CD4-positive, alpha-beta T cell treated with Interleukin-15 for 1 hour (primary cell): ENCODE measurements at regions not wholly inside any gene's neighbourhood (a gene's known extent, or its start where the extent isn't known, plus 50 kb on each side); places are given as distances from the start of the nearest gene placed in this dataset.
"Not testable (repeated sequence)": the region's sequence is repeated elsewhere in the genome, so short reads cannot be mapped to it uniquely, and the experiment has no call there.

Experiments used
- DNase-seq: peaks from one replicate; pipeline ENCODE4 v3.0.0-alpha.2; 2020

DNA sequence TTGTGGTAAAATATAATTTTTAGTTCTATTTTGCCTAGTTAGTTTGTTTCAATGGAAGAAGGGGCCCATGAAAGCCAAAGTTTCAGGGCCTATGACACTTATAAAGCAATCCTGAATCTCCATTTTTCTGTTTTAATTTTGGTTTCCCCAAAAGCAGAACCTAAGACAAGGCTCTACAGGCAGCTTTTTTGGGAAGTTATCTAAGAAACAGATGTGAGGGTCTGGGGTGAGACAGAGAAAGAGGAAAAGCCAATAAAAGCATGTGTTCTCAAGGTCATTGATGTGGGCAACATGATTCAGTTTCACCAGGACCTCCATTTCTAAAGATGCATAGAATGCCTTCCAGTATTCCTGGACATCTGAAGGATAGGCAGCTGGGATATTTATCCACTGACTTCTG lies 598.5 kb downstream of the PDCD6IP start:
- no peak for DNase-seq

DNA sequence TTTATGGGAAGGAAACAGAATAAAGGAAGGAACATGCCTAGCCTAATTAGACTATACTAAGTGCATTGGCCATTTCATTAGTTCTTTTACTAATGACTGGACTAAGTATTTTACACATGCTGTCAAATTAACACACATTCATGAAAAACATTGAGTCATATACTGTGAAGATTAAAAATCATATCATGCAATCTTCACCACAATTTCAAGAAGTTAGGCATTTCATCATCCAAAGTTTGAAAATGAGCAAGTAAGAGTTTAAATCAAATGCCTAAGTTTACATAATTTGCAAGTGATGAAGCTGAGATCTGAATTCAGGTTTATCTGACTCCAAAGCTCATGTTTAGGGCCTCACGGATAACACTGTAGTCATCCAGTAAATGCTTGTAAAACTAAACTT lies 601.0 kb downstream of the PDCD6IP start:
- no peak for DNase-seq

- no peak for DNase-seq
Observed at GRCh38 chr3:34405159-34405558, 606.7 kb downstream of the PDCD6IP start.

DNA sequence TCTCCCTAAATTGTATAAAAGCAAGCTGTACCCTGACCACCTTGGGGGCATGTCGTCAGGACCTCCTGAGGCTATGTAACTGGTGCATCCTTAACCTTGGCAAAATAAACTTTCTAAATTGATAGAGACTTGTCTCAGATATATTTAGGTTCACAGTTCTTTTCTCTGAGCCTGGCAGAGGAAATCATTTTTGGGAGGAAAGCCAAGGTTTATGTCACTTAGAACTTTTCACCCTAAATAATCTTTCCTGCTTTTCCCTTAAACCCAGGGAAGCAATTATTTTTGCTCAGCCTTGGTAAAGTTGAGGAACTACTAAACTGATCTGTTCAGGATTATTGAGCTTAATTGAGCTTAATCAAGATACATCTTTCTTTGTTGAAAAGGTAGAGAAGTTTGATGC lies 608.9 kb downstream of the PDCD6IP start:
- no peak for DNase-seq

- DNase-seq, result no peak
Observed at GRCh38 chr3:34408088-34408487, 609.7 kb downstream of the PDCD6IP start.

DNA sequence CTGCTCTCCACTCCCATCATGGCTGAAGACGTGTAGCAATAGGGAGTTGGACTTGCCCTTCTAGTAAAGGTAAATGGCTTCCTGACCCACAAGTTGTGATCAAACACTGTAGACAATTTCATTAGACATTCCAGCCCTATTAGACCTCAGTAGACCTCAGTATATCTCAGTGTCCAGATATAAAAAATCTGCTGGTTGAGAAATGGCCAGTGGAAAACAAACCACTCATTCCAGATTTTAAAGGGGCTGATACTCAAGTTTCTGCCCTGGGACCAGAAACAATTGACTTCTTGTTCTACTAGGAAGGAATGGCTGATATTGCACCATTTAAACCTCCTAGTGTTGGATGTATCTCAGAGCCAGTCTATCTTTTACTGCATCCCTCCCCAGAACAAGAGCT lies 613.2 kb downstream of the PDCD6IP start:
- no peak for DNase-seq

DNA sequence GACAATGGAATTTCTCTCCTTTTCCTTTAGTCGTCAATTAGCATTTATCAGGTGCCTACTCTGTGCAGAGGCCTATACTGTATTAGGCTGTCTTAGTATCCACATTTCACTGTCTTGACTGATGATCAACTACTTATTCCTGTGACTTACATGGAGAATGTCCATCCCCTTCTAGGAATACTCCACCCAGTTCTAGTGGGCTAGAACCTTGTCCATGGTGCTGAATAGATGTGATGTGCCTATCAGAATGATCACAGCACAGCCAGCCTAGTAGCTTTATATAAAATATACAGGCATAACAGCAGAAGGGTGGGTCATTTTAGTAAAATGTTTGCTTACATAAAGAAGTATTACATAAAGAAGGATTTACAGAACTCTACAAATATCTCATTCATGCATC lies 621.4 kb downstream of the PDCD6IP start:
- no peak for DNase-seq

DNA sequence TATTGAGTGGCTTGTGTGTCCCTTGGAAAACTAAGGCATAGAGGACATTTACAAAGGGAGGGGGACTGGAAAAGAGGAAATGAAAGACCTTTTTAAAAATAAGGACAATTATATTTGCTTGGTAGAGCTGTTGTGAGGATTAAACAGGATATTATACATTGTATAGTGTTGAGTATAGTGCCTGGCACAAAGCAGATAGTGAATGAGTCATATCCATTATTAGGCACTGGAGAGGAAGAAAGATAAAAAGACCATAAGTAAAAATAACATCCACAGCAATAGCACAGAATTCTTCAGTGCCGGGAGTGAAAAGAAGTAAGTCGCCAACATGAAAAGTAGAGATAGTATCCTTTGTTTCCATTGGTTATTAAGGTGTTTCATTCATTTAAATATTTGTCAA lies 623.3 kb downstream of the PDCD6IP start:
- DNase-seq, result no peak

GRCh38 chr3:34439796-34440195 lies 641.4 kb downstream of the PDCD6IP start:
- no peak for DNase-seq

- DNase-seq, result no peak
Observed at GRCh38 chr3:34444137-34444536, 645.7 kb downstream of the PDCD6IP start.

- no peak for DNase-seq
Observed at GRCh38 chr3:34449305-34449704, 650.9 kb downstream of the PDCD6IP start.

GRCh38 chr3:34463414-34463813 lies 665.0 kb downstream of the PDCD6IP start:
- no peak for DNase-seq

DNA sequence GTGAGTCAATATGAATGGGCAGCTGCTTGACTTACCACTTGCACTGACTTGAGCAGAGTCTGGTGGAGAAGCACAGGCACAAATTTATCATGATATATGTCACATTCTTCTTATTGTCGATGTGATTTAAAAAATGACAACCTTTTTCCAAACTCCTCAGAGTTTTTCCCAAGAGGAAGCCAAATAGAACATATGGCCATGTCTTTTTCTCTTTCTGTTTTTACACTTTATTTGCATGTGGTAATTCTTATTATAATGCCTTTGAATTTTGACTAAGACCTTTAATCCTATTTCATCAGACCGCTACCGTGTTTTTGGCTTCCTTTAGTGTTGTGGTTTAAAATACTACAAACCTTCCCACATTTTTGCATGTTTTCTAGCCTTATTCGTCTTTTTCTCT lies 666.2 kb downstream of the PDCD6IP start:
- DNase-seq, result no peak

GRCh38 chr3:34475851-34476250 lies 677.4 kb downstream of the PDCD6IP start:
- no peak for DNase-seq

- no peak for DNase-seq
Observed at GRCh38 chr3:34483311-34483887, 685.0 kb downstream of the PDCD6IP start.

DNA sequence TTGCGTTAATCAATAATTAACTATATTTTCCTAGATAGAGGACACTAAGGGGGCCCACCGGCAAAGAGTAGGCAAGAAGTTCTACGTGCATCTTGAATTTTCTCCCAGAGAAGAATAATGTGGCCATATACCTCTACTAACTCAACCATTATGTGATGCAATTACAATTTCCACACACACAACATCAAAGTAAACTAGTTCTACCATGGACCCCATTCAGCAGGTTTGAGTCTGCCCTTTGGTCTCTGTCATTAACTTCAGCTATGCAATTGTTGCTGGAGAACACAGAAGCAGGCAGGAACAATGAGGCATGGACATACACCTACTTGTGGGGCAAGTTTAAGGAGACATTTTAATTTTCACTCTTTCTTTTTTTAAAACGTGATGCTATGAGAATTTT lies 705.9 kb downstream of the PDCD6IP start:
- no peak for DNase-seq

- no peak for DNase-seq
Observed at GRCh38 chr3:34504775-34505174, 706.3 kb downstream of the PDCD6IP start.

GRCh38 chr3:34508732-34509131 lies 710.3 kb downstream of the PDCD6IP start:
- no peak for DNase-seq

DNA sequence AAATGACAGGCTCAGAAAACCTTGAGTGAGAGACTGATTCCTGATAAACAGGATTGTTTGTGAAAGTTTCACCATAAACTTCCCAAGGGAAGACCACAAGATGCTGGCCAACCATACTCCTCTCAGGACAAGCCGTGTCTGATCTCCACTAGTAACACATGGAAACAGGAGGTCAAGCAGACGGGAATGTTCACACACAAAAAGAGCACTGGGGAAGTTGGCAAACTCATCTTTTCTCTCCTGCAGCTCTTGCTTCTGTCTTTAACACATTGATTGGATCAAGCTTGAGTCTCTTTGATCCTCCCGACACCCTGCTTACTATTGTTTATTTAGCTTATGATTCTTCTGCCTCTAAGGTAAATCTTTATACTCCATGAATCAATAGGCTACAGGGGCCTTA lies 713.5 kb downstream of the PDCD6IP start:
- no peak for DNase-seq

DNA sequence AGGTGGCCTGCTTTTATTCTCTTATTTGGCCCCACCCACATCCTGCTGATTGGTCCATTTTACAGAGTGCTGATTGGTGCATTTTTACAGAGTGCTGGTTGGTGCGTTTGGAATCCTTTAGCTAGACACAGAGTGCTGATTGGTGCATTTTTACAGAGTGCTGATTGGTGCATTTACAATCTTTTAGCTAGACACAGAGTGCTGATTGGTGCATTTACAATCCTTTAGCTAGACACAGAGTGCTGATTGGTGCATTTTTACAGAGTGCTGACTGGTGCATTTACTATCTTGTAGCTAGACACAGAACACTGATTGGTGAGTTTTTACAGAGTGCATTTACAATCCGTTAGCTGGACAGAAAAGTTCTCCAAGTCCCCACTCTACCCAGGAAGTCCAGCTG lies 720.6 kb downstream of the PDCD6IP start:
- DNase-seq, result not testable (repeated sequence)

- no peak for DNase-seq
Observed at GRCh38 chr3:34531156-34531555, 732.7 kb downstream of the PDCD6IP start.

- DNase-seq, result no peak
Observed at GRCh38 chr3:34533451-34533850, 735.0 kb downstream of the PDCD6IP start.

DNA sequence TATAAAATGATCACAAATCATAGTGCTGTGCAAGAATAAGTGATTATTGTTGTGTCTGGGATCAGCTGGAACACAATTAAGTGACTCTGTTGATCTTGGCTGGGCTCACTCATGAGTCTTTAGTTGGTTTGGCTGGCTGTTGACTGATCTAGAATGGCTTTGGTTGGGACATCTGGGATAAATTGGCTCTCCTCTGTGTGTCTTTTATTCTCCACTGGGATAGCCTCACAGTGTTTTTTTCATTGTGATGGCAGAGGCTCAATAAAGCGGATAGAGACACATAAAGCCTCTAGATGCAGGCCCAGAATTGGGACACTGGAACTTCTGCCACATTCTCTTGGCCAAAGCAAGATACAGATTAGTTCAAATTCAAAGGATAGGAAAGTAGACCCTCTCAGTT lies 735.6 kb downstream of the PDCD6IP start:
- DNase-seq, result no peak

DNA sequence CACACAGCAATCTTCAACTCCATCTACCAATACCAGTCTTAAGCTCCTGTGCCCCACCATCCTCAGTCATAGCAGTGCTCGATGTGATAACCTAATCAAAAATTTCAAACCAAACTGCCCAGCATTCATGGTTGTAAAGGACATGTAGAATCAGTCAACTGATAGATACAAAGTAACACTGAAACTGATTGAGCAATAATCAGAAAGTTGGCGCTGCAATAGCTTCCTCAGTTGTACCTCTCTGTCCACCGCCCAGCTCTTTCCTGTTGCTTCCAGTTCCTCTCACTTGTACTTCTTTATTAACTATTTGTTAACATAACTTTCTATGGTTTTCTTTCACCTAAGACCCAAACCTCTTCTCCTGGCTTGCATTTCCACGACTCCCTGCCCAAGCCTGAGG lies 745.7 kb downstream of the PDCD6IP start:
- DNase-seq, result no peak

GRCh38 chr3:34547297-34547920 lies 749.0 kb downstream of the PDCD6IP start:
- no peak for DNase-seq
